Retinal pigment epithelial cell (primary cell): ENCODE measurements at regions not wholly inside any gene's neighbourhood (a gene's known extent, or its start where the extent isn't known, plus 50 kb on each side); places are given as distances from the start of the nearest gene placed in this dataset.
"Not testable (repeated sequence)": the region's sequence is repeated elsewhere in the genome, so short reads cannot be mapped to it uniquely, and the experiment has no call there.

Experiments used
- DNase-seq: peaks from one replicate; pipeline ENCODE4 v3.0.0-alpha.2; 2010; ENCODE audit warnings: low read depth
- H3K4me3 ChIP-seq: 2 replicates; pipeline ENCODE4 v1.5.1; 2011; ENCODE audit warnings: mild to moderate bottlenecking, low read length, control low read depth, moderate library complexity
- CTCF ChIP-seq: conservative IDR thresholded peaks from 2 replicates; pipeline ENCODE4 v1.5.1; 2011; ENCODE audit warnings: low read depth, low read length, control low read depth, inconsistent platforms

GRCh38 chr4:166195101-166195500, 322.1 kb downstream of the TLL1 start:
- H3K4me3 ChIP-seq: no peak overlapping the region
- TF ChIP-seq CTCF: no peak
- no peak for DNase-seq

GRCh38 chr4:166197166-166197565, 324.1 kb downstream of the TLL1 start:
- no peak overlapping the region for H3K4me3 ChIP-seq
- no peak for DNase-seq
- no peak for TF ChIP-seq CTCF

- no peak for TF ChIP-seq CTCF
- DNase-seq: no peak
- H3K4me3 ChIP-seq: no peak overlapping the region
Measured at GRCh38 chr4:166198041-166198440, 325.0 kb downstream of the TLL1 start.

GRCh38 chr4:166198516-166199310, 325.7 kb downstream of the TLL1 start:
- no peak overlapping the region for H3K4me3 ChIP-seq
- no peak for DNase-seq
- TF ChIP-seq CTCF: no peak

DNA sequence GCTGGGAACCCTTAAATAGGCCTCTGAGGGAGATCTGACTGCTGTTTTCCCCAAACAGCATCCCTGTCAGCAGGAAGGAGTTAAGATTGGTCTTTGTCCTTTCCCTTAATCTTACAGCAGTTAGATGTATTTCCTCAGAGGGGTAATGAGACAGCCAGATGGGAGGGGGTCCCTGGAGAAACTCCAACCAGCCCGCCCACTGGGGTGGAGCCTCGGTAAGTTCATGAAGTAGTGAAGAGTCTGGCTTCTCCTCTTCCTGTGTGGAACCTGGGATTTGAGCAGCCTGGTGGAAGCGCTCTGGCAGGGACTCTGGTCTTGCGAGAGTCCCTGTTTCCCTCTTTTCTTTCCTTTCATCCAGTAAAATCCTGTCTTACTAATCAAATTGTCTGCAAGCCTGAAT, 330.0 kb downstream of the TLL1 start:
- no peak for DNase-seq
- no peak overlapping the region for H3K4me3 ChIP-seq
- TF ChIP-seq CTCF: no peak

GRCh38 chr4:166212326-166212725, 339.3 kb downstream of the TLL1 start:
- DNase-seq, H3K4me3 ChIP-seq: not testable (repeated sequence)

DNA sequence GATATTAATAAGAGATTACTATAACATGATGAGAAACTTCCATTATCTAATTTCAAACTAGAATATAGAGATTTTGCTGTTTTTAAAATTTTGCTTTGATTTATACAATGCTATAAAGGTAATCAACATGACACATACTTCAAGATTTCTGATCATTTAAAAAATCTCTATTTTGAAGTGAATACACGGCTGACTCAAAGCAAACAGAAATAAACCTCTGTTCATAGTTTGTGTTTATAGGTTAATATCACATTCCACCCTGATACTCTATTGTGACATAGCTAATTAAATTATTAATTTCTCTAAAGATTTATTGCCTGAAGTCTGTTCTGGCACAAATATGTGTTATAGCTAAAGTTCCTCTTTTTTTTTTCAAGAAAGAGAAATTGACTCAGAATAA, 349.2 kb downstream of the TLL1 start:
- TF ChIP-seq CTCF: no peak
- DNase-seq: no peak
- no peak overlapping the region for H3K4me3 ChIP-seq
